ENCODE measurements at regions not wholly inside any gene's neighbourhood (a gene's known extent, or its start where the extent isn't known, plus 50 kb on each side); places are given as distances from the start of the nearest gene placed in this dataset.

DNA sequence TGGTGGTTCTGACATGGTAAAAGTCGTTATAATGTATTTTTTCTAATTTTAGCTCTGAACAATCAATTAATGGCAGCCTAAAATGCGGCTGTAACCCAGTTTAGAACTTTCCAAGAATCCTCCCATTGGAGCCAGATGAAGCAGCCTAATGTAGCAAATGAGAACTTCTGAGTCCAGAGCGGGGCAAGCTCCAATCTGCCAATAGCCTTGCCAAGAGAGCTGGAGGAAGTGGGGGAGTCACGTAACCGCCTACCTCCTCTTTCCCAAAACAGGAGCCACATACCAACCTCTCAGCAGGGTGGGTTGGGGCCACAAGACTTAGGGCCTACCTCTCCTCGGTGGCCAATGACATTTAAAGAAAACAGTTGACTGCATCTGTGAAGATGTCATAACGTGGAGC lies 230.6 kb downstream of the SOD2 start:
- 85% methylated on average over 7 of the region's 7 CpGs for WGBS (ENCODE audit: low lambda C conversion rate, missing lambda C conversion rate)
- no peak for TF ChIP-seq EZH2phosphoT487 (IDR thresholded peaks at IDR 0.05; ENCODE audit: low read depth, severe bottlenecking, unreplicated experiment)
- TF ChIP-seq, protein P1, sequence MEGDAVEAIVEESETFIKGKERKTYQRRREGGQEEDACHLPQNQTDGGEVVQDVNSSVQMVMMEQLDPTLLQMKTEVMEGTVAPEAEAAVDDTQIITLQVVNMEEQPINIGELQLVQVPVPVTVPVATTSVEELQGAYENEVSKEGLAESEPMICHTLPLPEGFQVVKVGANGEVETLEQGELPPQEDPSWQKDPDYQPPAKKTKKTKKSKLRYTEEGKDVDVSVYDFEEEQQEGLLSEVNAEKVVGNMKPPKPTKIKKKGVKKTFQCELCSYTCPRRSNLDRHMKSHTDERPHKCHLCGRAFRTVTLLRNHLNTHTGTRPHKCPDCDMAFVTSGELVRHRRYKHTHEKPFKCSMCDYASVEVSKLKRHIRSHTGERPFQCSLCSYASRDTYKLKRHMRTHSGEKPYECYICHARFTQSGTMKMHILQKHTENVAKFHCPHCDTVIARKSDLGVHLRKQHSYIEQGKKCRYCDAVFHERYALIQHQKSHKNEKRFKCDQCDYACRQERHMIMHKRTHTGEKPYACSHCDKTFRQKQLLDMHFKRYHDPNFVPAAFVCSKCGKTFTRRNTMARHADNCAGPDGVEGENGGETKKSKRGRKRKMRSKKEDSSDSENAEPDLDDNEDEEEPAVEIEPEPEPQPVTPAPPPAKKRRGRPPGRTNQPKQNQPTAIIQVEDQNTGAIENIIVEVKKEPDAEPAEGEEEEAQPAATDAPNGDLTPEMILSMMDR (IDR thresholded peaks at IDR 0.05; ENCODE audit: poor library complexity) = no peak
- no peak for TF ChIP-seq EZH2 (IDR thresholded peaks at IDR 0.05; ENCODE audit: borderline replicate concordance)
- Histone ChIP-seq H3K4me1 (ENCODE audit: insufficient read depth) (peaks cover 8% of the 10 kb centered on the region), H4K20me1 (ENCODE audit: insufficient read depth, poor library complexity, severe bottlenecking) (no peaks in the 10 kb centered on the region), H3K27me3 (no peaks in the 10 kb centered on the region), H3K79me2 (no peaks in the 10 kb centered on the region), H3K9me2 (replicated peaks; ENCODE audit: insufficient read depth) (no peaks in the 10 kb centered on the region), H3K27ac (no peak overlapping the region), H3K9me3 (ENCODE audit: low read depth) (no peaks in the 10 kb centered on the region), H2AFZ (no peak overlapping the region), H3K4me2 (no peak overlapping the region), H3K36me3 (replicated peaks; ENCODE audit: insufficient read depth, low read depth) (no peaks in the 10 kb centered on the region), H3K4me3 (no peak overlapping the region)
- no peak for DNase-seq (ENCODE audit: low spot score)

DNA sequence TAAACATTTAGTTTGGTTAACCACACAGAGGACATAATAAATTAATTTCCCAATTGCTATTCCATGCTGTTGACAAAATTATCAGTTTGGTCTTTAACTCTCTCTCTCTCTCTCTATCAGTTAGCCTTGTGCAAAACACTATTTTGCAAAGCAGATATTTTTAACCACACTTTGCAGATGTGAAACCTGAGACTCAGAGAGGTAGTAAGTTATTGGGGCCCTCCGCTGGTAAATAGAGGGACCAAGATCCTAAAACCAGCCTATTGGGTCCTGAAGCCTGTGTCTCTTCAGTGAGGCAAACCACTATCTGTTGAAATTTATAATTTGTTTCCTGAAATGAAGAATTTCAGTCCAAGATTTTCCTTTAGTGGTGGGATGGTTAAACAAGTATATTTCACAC lies 231.0 kb downstream of the SOD2 start:
- Histone ChIP-seq H3K4me2 (no peak overlapping the region), H3K9me2 (replicated peaks; ENCODE audit: insufficient read depth) (no peaks in the 10 kb centered on the region), H3K9me3 (ENCODE audit: low read depth) (no peaks in the 10 kb centered on the region), H3K4me1 (ENCODE audit: insufficient read depth) (peaks cover 8% of the 10 kb centered on the region), H3K36me3 (replicated peaks; ENCODE audit: insufficient read depth, low read depth) (no peaks in the 10 kb centered on the region), H3K79me2 (no peaks in the 10 kb centered on the region), H4K20me1 (ENCODE audit: insufficient read depth, poor library complexity, severe bottlenecking) (no peaks in the 10 kb centered on the region), H3K27me3 (no peaks in the 10 kb centered on the region), H3K4me3 (no peak overlapping the region), H2AFZ (no peak overlapping the region), H3K27ac (no peak overlapping the region)
- no peak for DNase-seq (ENCODE audit: low spot score)
- 81% methylated on average over 1 of the region's 1 CpG for WGBS (ENCODE audit: low lambda C conversion rate, missing lambda C conversion rate)
- TF ChIP-seq, protein P1 (IDR thresholded peaks at IDR 0.05; ENCODE audit: poor library complexity) = no peak

DNA sequence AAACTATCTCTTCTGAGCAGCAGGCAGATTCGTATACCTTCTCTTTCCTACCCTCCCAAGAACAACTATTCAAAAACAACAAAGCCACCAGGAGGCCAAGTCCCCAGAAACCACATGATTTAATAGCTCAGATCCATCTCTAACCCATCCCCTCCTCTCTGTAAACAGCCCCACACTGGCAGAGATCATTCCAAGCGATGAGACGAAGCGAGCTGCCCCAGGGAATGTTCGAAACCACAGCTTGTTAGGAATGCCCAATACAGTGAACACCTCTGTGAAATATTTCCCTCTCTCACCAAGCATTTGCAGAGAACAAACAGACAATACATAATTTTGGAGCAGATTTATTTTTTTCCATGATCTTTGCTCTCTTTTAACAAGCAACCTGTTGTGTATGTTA lies 231.8 kb downstream of the SOD2 start:
- Histone ChIP-seq H2AFZ (no peak overlapping the region), H3K4me1 (ENCODE audit: insufficient read depth) (peaks cover 8% of the 10 kb centered on the region), H3K27me3 (no peaks in the 10 kb centered on the region), H3K4me3 (no peak overlapping the region), H3K36me3 (replicated peaks; ENCODE audit: insufficient read depth, low read depth) (no peaks in the 10 kb centered on the region), H3K9me2 (replicated peaks; ENCODE audit: insufficient read depth) (no peaks in the 10 kb centered on the region), H3K9me3 (ENCODE audit: low read depth) (no peaks in the 10 kb centered on the region), H3K4me2 (no peak overlapping the region), H3K27ac (peak overlapping the region; percentile 39), H3K79me2 (no peaks in the 10 kb centered on the region), H4K20me1 (ENCODE audit: insufficient read depth, poor library complexity, severe bottlenecking) (no peaks in the 10 kb centered on the region)
- no peak for TF ChIP-seq EZH2phosphoT487 (IDR thresholded peaks at IDR 0.05; ENCODE audit: low read depth, severe bottlenecking, unreplicated experiment)
- TF ChIP-seq, protein P1 (IDR thresholded peaks at IDR 0.05; ENCODE audit: poor library complexity) = no peak
- TF ChIP-seq EZH2 (IDR thresholded peaks at IDR 0.05; ENCODE audit: borderline replicate concordance) = no peak
- WGBS (ENCODE audit: low lambda C conversion rate, missing lambda C conversion rate) = 31% methylated on average over 5 of the region's 5 CpGs
- no peak for DNase-seq (ENCODE audit: low spot score)

DNA sequence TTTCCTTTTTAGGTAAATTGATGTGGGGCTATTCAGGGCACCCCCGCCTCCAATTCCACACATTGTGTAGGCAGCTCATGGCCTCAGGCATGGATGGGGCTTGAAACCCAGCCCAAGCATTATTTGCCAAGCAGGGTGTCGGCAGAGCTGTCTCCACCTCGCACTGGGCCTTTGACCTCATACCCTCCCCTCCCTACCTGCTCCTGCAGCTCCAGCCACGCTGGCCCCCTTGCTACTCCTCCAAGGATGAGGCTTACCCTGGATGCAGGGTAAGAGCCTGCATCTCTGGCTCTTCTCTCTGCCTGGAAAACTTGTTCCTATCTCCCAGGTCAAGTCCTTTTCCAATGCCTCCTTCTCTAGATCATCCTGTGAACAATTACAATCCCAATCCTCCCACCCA lies 232.6 kb downstream of the SOD2 start:
- Histone ChIP-seq H2AFZ (no peak overlapping the region), H3K27ac (peak overlapping the region; percentile 39), H3K4me3 (no peak overlapping the region), H3K79me2 (no peaks in the 10 kb centered on the region), H3K4me1 (ENCODE audit: insufficient read depth) (peaks cover 8% of the 10 kb centered on the region), H3K9me3 (ENCODE audit: low read depth) (no peaks in the 10 kb centered on the region), H3K9me2 (replicated peaks; ENCODE audit: insufficient read depth) (no peaks in the 10 kb centered on the region), H3K36me3 (replicated peaks; ENCODE audit: insufficient read depth, low read depth) (no peaks in the 10 kb centered on the region), H3K4me2 (no peak overlapping the region), H3K27me3 (no peaks in the 10 kb centered on the region), H4K20me1 (ENCODE audit: insufficient read depth, poor library complexity, severe bottlenecking) (no peaks in the 10 kb centered on the region)
- WGBS (ENCODE audit: low lambda C conversion rate, missing lambda C conversion rate) = 43% methylated on average over 4 of the region's 4 CpGs
- TF ChIP-seq, protein P1 (IDR thresholded peaks at IDR 0.05; ENCODE audit: poor library complexity) = no peak
- TF ChIP-seq EZH2 (IDR thresholded peaks at IDR 0.05; ENCODE audit: borderline replicate concordance) (no peak), EZH2phosphoT487 (IDR thresholded peaks at IDR 0.05; ENCODE audit: low read depth, severe bottlenecking, unreplicated experiment) (no peak)
- DNase-seq (ENCODE audit: low spot score) = no peak

All from hepatocyte (in vitro differentiated cells).